WI38 (cell line): ENCODE measurements at regions not wholly inside any gene's neighbourhood (a gene's known extent, or its start where the extent isn't known, plus 50 kb on each side); places are given as distances from the start of the nearest gene placed in this dataset.
"Not testable (repeated sequence)": the region's sequence is repeated elsewhere in the genome, so short reads cannot be mapped to it uniquely, and the experiment has no call there.

Experiments
- H3K4me3 ChIP-seq: 2 replicates; pipeline ENCODE4 v1.5.1; 2011; ENCODE audit warnings: low read depth, mild to moderate bottlenecking, control low read depth, low read length
- CTCF ChIP-seq: IDR thresholded peaks from 2 replicates; pipeline ENCODE4 v1.5.1; 2012; ENCODE audit warnings: low read depth, mild to moderate bottlenecking, control low read depth, low read length

DNA sequence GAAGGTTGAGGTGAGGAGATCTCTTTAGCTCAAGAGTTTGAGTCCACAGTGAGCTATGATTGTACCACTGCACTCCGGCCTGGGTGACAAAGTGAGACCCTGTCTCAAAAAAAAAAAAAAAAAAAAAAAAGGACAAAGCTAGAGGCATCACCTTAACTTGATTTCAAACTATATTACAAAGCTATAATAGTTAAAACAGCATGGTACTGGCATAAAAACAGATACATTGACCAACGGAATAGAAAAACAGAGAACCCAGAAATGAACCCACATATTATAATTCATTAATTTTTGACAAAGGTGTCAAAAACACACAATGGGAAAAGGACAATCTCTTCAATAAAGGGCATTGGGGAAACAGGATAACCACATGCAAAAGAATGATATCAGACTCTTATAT, 50.8 kb upstream of the MBOAT1 start:
- TF ChIP-seq CTCF = no peak
- no peak overlapping the region for H3K4me3 ChIP-seq

DNA sequence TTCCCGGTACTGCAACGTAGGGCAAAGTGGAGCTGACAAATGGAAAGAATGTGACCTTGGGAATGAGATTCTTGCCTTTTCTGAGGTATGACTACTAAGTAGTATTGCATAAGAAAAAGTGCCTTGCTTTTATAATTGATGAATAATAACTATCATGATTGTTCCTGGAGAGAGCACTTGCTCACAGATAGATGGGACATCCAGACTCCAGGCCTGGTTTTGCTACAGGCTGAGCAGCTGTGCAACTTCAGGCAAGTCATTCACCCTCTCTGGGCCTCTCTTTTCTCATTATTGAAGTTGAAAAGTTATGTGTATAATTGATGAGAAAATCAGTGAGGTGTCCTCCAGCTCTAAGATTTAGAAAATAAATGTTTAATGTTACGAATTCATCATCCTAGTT, 53.6 kb upstream of the MBOAT1 start:
- TF ChIP-seq CTCF = no peak
- no peak overlapping the region for H3K4me3 ChIP-seq

DNA sequence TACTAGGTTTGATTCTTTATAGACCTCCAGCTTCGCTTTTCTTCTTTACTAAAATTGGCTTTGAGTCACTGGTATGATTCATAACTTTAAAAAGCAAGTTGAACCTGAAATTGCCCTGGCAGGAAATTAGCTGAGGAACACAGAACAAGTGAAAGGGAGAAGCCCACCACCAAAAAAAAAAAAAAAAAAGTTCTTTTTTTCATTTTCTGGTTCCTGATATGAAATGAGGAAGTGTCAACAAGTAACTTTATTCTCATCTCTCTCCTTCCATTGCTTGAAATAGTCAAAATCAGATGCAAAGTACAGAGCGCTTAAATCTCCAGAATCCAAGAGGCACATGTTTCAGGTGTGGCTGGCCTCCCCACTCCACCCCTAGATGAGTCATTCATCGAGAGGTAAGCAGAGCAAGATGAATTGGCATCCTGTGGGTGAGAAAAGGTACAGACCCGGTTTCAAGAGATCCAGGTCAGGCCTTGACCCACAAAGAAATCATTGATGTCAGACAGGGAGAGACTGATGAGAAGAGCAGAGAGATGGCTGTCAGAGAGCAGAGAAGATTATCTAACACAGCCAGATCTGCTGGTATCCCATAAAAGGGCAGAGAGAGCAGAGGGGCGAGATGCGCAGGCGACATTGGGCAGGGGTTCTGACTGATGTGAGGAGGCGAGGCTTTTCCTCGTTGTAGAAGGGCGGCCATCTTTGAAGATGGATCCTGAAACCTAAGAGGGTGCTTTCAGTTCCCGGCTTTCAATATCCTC, 54.8 kb upstream of the MBOAT1 start:
- TF ChIP-seq CTCF = no peak
- H3K4me3 ChIP-seq = no peak overlapping the region

GRCh38 chr6:20269181-20269580, 56.9 kb upstream of the MBOAT1 start:
- no peak for TF ChIP-seq CTCF

GRCh38 chr6:20271818-20272217, 59.5 kb upstream of the MBOAT1 start:
- H3K4me3 ChIP-seq = no peak overlapping the region
- no peak for TF ChIP-seq CTCF

More at GRCh38 chr6:20269181-20269580, 56.9 kb upstream of the MBOAT1 start:
- H3K4me3 ChIP-seq = no peak overlapping the region

GRCh38 chr6:20274137-20274536, 61.9 kb upstream of the MBOAT1 start:
- no peak overlapping the region for H3K4me3 ChIP-seq
- no peak for TF ChIP-seq CTCF

GRCh38 chr6:20275837-20276236, 63.6 kb upstream of the MBOAT1 start:
- not testable (repeated sequence) for H3K4me3 ChIP-seq

- not testable (repeated sequence) for H3K4me3 ChIP-seq
Observed at GRCh38 chr6:20277724-20278123, 65.5 kb upstream of the MBOAT1 start.
